GM18861 (cell line): ENCODE measurements at regions not wholly inside any gene's neighbourhood (a gene's known extent, or its start where the extent isn't known, plus 50 kb on each side); places are given as distances from the start of the nearest gene placed in this dataset.

Experiments used
- ATAC-seq: cut with Tn5 transposase; IDR thresholded peaks from one replicate; pipeline ENCODE4 v1.9.1; 2021; ENCODE audit not compliant: unreplicated experiment

- ATAC-seq, result no peak
Measured at GRCh38 chr5:73267766-73268435, 94.9 kb downstream of the TMEM174 start.

GRCh38 chr5:73266925-73267765, 94.2 kb downstream of the TMEM174 start:
- no peak for ATAC-seq

GRCh38 chr5:73266176-73266738, 93.3 kb downstream of the TMEM174 start:
- no peak for ATAC-seq

- ATAC-seq, result no peak
Measured at GRCh38 chr5:73265641-73266040, 92.6 kb downstream of the TMEM174 start.

GRCh38 chr5:73264631-73265030, 91.6 kb downstream of the TMEM174 start:
- no peak for ATAC-seq

GRCh38 chr5:73263001-73263710, 90.2 kb downstream of the TMEM174 start:
- no peak for ATAC-seq

GRCh38 chr5:73256862-73257261, 83.9 kb downstream of the TMEM174 start:
- no peak for ATAC-seq

GRCh38 chr5:73256462-73256861, 83.5 kb downstream of the TMEM174 start:
- ATAC-seq, result no peak

GRCh38 chr5:73256012-73256411, 83.0 kb downstream of the TMEM174 start:
- ATAC-seq, result no peak

GRCh38 chr5:73254642-73255041, 81.6 kb downstream of the TMEM174 start:
- ATAC-seq, result no peak

GRCh38 chr5:73253047-73253660, 80.2 kb downstream of the TMEM174 start:
- no peak for ATAC-seq

GRCh38 chr5:73250645-73251044, 77.7 kb downstream of the TMEM174 start:
- no peak for ATAC-seq

GRCh38 chr5:73242735-73243134, 69.7 kb downstream of the TMEM174 start:
- no peak for ATAC-seq

GRCh38 chr5:73238873-73239272, 65.9 kb downstream of the TMEM174 start:
- ATAC-seq, result no peak

- ATAC-seq, result no peak
Measured at GRCh38 chr5:73236541-73237128, 63.6 kb downstream of the TMEM174 start.

GRCh38 chr5:73234204-73234555, 61.2 kb downstream of the TMEM174 start:
- ATAC-seq, result no peak

GRCh38 chr5:73233461-73234203, 60.6 kb downstream of the TMEM174 start:
- no peak for ATAC-seq

GRCh38 chr5:73233053-73233460, 60.1 kb downstream of the TMEM174 start:
- no peak for ATAC-seq

GRCh38 chr5:73232266-73233041, 59.5 kb downstream of the TMEM174 start:
- no peak for ATAC-seq
